ENCODE measurements at regions not wholly inside any gene's neighbourhood (a gene's known extent, or its start where the extent isn't known, plus 50 kb on each side); places are given as distances from the start of the nearest gene placed in this dataset.

DNA sequence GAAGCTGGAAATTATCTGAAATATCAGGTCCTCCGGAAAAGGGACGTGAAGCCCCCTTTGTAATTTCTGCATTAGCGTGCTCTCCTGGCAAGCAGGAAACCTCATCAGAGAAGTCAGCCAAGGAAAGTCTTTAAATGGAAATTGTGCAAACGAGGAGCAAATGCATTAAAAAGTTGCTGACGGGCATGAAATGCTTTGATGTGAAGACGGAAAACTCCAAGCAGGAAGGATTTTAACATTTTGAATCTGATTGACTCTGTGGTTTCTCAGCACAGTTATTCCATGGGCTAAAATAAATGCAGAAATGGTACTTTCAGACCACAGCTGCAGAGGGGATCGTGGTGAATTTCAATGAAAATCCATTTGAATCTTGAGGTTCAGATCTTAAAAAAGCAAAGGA is 167.8 kb downstream of the AHR start:
- TF ChIP-seq, protein P1, sequence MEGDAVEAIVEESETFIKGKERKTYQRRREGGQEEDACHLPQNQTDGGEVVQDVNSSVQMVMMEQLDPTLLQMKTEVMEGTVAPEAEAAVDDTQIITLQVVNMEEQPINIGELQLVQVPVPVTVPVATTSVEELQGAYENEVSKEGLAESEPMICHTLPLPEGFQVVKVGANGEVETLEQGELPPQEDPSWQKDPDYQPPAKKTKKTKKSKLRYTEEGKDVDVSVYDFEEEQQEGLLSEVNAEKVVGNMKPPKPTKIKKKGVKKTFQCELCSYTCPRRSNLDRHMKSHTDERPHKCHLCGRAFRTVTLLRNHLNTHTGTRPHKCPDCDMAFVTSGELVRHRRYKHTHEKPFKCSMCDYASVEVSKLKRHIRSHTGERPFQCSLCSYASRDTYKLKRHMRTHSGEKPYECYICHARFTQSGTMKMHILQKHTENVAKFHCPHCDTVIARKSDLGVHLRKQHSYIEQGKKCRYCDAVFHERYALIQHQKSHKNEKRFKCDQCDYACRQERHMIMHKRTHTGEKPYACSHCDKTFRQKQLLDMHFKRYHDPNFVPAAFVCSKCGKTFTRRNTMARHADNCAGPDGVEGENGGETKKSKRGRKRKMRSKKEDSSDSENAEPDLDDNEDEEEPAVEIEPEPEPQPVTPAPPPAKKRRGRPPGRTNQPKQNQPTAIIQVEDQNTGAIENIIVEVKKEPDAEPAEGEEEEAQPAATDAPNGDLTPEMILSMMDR (IDR thresholded peaks at IDR 0.05), result no peak
- H3K36me3 Mint-ChIP-seq (ENCODE audit: low read depth), result no peaks in the 10 kb centered on the region
- intact Hi-C loops (cut with micrococcal nuclease), result no loop called here
- peaks cover 7% of the 10 kb centered on the region for H3K4me1 Mint-ChIP-seq (ENCODE audit: low read depth)
- POLR2A ChIA-PET, result no interaction called here
- no peaks in the 10 kb centered on the region for H3K9me3 Mint-ChIP-seq
- CTCF ChIA-PET, result no interaction called here
- peaks cover 10% of the 10 kb centered on the region for H3K27me3 Mint-ChIP-seq
- ATAC-seq (no peak), DNase-seq (no peak)
- H3K4me3 Mint-ChIP-seq, result no peak overlapping the region
- H3K27ac Mint-ChIP-seq, result no peak overlapping the region

DNA sequence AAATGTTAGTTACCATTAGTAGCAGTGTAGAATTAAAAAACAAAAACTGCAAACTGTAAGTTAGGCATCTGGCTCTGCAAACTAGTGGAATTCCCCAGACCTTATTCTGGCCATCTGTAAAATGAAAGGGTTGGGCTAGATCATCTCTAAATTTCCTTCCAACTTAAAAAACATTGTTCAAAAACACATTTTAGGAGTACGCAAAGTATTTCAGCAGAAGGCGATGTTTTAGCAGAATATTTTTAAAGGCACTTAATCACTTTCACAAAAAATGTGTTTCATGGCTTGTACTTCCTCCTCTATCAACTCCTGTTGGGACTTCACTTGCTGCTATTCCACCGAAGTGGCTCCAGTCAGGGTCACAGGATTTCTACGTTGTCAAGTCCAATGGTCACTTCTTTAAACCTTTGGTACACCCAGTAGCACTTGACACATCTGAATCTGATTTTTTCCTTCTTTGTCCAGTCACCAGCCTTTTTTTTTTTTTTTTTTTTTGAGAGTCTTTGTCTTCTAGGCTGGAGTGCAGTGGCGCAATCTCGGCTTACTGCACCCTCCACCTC is 169.0 kb downstream of the AHR start:
- TF ChIP-seq, protein P1 (IDR thresholded peaks at IDR 0.05), result no peak
- ChIA-PET POLR2A (no interaction called here), CTCF (no interaction called here)
- Mint-ChIP-seq H3K36me3 (ENCODE audit: low read depth) (no peaks in the 10 kb centered on the region), H3K4me3 (no peak overlapping the region), H3K27me3 (peaks cover 10% of the 10 kb centered on the region), H3K9me3 (no peaks in the 10 kb centered on the region), H3K4me1 (ENCODE audit: low read depth) (peaks cover 7% of the 10 kb centered on the region), H3K27ac (no peak overlapping the region)
- ATAC-seq, result no peak
- no peak for DNase-seq
- intact Hi-C loops (cut with micrococcal nuclease), result no loop called here

DNA sequence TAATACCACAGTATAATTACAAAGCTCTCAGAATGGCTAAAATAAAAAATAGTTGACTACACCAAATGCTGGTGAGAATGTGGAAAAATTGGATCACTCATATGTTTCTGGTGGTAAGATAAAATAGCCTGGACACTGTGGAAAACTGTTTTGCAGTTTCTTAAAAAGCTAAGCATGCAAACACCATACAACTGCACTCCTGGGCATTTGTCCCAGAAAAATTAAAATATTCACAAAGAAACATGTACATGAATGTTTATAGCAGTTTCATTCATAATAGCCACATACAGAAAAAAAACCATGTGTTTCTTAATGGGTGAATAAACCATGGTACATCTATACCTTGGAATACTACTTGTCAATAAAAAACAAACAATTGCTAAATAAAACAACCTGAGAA is 172.9 kb downstream of the AHR start:
- TF ChIP-seq, protein P1 (IDR thresholded peaks at IDR 0.05), result no peak
- POLR2A ChIA-PET, result no interaction called here
- Mint-ChIP-seq H3K4me1 (ENCODE audit: low read depth) (peaks cover under 1% of the 10 kb centered on the region), H3K27me3 (peaks cover 7% of the 10 kb centered on the region), H3K9me3 (no peaks in the 10 kb centered on the region), H3K27ac (no peak overlapping the region), H3K4me3 (no peak overlapping the region), H3K36me3 (ENCODE audit: low read depth) (no peaks in the 10 kb centered on the region)
- intact Hi-C loops (cut with micrococcal nuclease), result no loop called here
- DNase-seq, result no peak
- CTCF ChIA-PET, result no interaction called here
- ATAC-seq, result no peak

DNA sequence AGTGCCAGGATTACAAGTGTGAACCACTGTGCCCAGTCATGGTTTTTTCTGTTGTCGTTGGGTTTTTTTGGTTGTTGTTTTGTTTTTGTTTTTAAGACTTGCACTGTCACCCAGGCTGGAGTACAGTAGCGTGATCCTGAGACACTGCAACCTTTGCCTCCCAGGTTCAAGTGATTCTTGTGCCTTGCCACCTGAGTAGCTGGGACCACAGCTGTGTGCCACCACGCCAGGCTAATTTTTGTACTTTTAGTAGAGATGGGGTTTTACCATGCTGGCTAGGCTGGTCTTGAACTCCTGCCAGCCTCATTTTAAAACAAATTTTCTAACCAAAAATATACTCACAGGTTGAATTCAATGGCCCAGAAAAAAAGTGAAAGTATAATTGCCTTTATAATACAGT is 174.1 kb downstream of the AHR start:
- CTCF ChIA-PET, result no interaction called here

DNA sequence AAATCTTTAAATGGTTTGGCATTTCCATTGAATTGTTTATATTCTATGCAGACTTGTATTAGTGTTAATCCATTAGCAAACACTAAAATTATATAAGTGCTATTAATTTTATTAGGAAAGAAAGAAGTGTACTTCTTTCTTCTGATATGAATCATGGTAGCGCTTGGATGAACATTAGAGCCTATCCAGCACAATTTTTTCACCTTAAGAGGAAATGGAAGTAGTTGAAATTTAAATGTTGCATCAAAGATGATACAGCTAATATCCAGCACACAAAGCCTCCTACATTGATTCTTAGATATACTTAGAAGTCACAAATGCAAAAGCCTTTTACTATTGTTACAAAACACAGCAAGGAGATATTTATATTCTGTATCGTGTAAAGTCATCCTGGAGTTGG is 174.5 kb downstream of the AHR start:
- Mint-ChIP-seq H3K27ac (no peak overlapping the region), H3K4me3 (no peak overlapping the region), H3K4me1 (ENCODE audit: low read depth) (no peaks in the 10 kb centered on the region), H3K36me3 (ENCODE audit: low read depth) (no peaks in the 10 kb centered on the region), H3K9me3 (no peaks in the 10 kb centered on the region), H3K27me3 (peaks cover 4% of the 10 kb centered on the region)
- intact Hi-C loops (cut with micrococcal nuclease), result no loop called here
- ChIA-PET CTCF (no interaction called here), POLR2A (no interaction called here)
- ATAC-seq (no peak), DNase-seq (no peak)
- TF ChIP-seq, protein P1 (IDR thresholded peaks at IDR 0.05), result no peak

More for the DNA sequence above, 174.1 kb downstream of the AHR start:
- intact Hi-C loops (cut with micrococcal nuclease), result no loop called here
- Mint-ChIP-seq H3K4me3 (no peak overlapping the region), H3K27ac (no peak overlapping the region), H3K27me3 (peaks cover 4% of the 10 kb centered on the region), H3K36me3 (ENCODE audit: low read depth) (no peaks in the 10 kb centered on the region), H3K9me3 (no peaks in the 10 kb centered on the region), H3K4me1 (ENCODE audit: low read depth) (no peaks in the 10 kb centered on the region)
- TF ChIP-seq, protein P1 (IDR thresholded peaks at IDR 0.05), result no peak
- DNase-seq, result no peak
- no peak for ATAC-seq
- POLR2A ChIA-PET, result no interaction called here
